HG02798 (cell line): ENCODE measurements at regions not wholly inside any gene's neighbourhood (a gene's known extent, or its start where the extent isn't known, plus 50 kb on each side); places are given as distances from the start of the nearest gene placed in this dataset.

Experiments
- ATAC-seq: cut with Tn5 transposase; IDR thresholded peaks from one replicate; pipeline ENCODE4 v1.9.1; 2021; ENCODE audit warnings: mild to moderate bottlenecking; ENCODE audit not compliant: unreplicated experiment, poor library complexity

DNA sequence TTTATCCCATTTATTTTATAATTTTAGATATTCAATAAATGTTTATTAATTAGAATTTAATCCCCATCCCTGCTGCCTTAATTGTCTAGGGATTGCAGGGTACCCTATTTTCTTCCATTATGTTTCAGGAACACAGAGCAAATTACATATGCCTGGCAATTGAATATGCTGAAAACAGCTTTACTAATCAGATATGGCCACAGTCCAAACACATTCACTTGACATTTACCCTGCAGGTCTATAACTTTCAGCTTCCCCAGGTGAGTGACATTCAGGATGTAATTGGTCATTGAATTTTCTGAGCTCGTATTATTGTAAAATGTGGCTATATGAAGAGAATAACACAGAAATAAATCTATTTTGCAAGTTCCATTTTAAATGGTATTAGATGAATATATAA is 218.7 kb upstream of the NDST4 start:
- no peak for ATAC-seq

DNA sequence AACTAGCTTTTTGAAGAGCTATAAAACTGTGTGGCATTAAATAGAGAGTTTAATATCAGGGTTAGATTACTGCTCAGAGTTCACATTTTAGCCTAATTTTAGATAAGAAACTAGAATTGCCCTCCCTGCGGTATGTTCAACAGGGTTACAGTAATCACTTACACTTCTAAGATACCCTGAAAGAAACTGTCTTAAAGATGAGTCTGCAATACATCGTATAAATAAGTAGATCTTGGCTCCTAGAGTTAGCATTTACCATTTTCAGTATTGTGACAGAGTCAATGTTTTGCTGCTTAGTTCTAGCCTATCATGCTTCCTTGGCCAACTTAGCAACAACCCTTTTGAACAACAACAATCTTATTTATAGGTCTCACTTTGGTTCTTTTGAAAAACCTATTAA is 217.8 kb upstream of the NDST4 start:
- ATAC-seq, result no peak

- no peak for ATAC-seq
Measured at GRCh38 chr4:115325836-115326235, 212.4 kb upstream of the NDST4 start.

DNA sequence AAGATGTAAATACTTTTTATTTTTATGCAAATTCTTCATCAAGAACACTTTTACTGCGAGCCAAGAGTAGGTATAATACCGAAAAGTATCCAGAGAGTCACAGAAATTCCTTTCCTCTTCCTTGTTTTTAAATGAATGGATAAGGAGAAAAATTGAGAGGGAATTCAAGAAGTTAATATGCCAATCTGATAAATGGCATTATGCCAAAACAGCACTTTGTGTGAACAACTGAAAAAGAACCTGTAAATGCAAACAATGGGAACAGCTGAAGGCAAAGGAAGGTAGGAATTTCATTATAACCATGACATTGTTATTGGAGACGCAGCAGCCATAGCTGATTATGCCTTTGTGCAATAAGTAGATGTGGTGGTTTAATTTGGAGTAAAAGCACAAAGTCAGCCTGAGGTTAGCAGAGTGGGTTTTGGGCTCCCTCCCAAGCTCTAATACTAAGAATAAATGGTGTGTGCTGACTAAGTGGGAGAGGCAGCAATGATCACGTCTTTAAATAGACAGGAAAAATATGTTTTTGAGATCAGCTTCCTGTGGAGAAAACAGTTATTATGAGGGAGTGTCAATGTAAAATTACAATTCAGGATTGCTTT is 209.8 kb upstream of the NDST4 start:
- no peak for ATAC-seq

DNA sequence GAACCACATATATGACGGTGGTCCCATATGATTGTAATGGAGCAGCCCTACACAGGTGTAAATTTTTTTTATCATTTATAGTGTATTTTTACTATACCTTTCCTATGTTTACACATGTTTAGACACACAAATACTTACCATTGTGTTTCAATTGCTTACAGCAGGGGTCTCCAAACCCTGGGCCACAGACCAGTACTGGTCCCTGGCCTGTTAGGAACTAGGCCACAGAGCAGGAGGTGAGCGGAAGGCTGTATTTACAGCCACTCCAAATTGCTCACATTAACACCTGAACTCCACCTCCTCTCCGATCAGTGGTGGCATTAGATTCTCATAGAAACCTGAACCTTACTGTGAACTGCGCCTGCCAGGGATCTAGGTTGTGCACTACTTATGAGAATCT is 201.8 kb upstream of the NDST4 start:
- no peak for ATAC-seq

DNA sequence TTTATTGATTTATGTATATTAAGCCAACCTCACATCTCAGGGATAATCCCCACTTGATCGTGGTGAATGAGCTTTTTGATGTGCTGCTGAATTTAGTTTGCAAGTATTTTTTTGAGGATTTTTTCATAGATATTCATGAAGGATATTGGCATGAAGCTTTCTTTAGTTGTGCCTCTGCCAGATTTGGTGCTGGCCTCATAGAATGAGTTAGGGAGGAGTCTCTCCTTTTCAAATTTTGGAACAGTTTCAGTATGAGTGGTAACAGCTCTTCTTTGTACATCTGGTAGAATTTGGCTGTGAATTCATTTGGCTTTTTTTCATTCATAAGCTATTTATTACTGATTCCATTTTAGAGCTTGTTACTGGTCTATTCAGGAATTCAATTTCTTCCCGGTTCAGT is 197.2 kb upstream of the NDST4 start:
- ATAC-seq, result no peak

DNA sequence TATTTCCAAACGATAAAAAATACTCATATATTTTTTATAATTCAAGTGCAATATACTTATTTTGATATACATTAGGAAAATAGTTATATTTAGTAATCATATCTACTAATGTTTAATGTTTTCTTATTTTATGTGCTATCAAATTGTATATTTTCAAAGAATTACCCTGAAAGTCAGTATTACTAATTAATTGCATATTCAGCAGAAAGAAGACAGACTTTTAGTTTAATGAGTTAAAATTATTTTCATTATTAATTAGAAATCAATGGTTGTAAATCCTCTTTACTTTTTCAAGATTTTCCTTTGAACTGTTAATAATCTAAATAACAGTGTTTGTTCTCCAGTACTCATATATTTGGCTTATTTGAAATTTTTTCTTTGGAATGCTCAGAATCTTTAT is 181.3 kb upstream of the NDST4 start:
- no peak for ATAC-seq

DNA sequence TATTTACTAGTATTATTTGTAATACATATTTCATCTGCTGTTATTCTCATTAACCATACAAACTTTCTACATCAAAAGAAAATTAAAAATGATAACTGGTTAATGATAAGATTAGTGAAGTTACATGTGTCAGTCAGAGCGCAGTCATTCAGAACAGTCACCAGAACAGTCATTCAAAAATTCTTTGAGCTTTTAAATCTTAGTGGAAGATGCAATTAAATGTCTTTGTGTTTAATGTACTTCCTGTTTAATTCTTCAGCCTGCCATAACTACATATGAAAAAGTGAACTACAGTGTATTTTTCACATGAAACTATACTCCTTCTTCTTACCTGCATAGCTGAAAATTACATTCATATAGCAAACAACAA is 179.7 kb upstream of the NDST4 start:
- ATAC-seq, result no peak

- peak; percentile 57 for ATAC-seq
Measured at GRCh38 chr4:115292320-115293092, 179.1 kb upstream of the NDST4 start.

DNA sequence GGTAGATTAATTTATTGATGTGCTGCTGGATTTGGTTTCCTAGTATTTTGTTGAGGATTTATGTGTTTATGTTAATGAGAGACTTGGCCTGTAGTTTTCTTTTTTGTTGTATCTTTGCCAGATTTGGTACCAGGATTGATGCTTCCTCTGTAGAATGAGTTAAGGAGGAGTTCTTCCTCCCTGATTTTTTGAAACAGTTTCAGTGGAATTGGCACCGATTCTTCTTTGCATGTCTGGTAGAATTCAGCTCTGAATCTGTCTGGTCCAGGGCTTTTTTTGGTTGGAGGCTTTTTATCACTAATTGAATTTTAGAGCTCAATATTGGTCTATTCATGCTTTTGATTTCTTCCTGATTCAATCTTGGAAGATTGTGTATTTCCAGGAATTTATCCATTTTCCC is 174.0 kb upstream of the NDST4 start:
- ATAC-seq, result no peak

DNA sequence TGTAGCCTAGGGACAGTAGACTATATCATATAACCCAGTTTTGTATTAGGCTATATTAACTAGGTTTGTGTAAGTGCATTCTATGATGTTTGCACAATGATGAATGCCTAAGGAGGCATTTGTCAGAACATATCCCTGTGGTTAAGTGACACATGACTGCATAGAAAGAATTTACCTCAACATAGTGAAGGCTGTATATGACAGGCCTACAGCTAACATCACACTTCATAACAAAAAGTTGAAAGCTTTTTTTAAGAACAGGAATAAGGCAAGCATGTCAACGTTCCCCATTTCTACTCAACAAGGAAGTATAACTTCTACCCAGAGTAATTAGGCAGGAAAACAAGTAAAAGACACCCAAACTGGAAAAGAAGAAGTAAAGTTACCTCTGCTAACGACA is 165.9 kb upstream of the NDST4 start:
- ATAC-seq, result no peak

GRCh38 chr4:115278830-115279229 is 165.4 kb upstream of the NDST4 start:
- ATAC-seq, result no peak

DNA sequence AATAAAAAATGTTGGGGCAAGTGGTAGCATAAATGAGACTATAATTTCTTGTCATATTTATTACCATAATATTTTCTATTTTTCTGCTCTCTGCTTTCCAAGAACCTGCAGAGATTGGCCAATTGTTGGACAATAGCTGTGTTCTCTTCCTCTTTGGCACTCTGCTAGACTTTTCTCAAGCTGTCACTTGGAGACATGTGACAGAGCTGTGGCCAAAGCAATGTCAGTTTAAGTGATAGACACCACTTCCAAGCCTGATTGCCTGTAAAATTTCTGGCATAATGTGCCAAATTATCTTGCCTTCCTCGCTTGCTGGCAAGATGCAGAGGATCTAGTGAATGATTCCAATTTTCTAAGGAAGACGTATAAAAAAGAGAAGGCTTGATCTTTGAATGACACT is 162.2 kb upstream of the NDST4 start:
- no peak for ATAC-seq

DNA sequence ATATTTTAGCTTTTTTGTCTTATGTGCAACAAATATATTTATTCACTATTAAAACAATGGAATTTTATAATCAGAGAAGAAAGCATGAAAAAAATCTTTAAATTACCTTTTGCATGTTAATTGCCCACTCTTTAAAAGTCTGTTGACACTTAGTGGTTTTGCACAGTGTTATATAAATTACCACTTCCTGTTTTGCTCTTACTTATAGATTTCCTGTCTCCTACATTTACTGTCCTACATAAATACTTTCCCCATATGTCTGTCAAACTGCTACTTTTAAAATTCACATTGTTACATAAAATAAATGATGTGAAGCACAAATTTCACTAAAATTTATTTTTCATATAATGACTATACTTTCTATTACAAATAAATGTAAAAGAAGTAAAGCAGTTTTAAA is 161.1 kb upstream of the NDST4 start:
- ATAC-seq, result peak; percentile 54

GRCh38 chr4:115272594-115272993 is 159.2 kb upstream of the NDST4 start:
- no peak for ATAC-seq

- peak; percentile 66 for ATAC-seq
Measured at GRCh38 chr4:115272185-115272584, 158.8 kb upstream of the NDST4 start.

GRCh38 chr4:115260195-115260594 is 146.8 kb upstream of the NDST4 start:
- ATAC-seq, result no peak

DNA sequence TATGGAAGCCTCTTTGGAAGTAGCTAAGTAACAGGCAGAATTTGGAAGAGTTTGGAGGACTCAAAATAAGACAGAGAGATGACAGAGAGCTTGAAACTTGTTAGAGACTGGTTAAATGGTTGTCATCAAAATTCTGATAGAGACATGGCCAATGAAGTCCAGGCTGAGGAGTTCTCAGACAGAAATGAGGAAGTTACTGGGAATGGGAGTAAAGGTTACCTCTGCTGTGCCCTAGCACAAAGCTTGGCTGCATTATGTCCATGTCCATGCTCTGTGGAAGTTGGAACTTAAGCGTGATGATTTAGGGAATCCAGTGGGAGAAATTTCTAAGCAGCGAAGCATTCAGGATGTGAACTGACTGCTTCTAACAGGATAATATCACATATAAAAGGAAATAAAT is 146.2 kb upstream of the NDST4 start:
- no peak for ATAC-seq

GRCh38 chr4:115249808-115250207 is 136.4 kb upstream of the NDST4 start:
- ATAC-seq, result no peak

GRCh38 chr4:115234405-115235093 is 121.1 kb upstream of the NDST4 start:
- ATAC-seq, result peak; percentile 63

GRCh38 chr4:115233600-115233999 is 120.2 kb upstream of the NDST4 start:
- ATAC-seq, result no peak

DNA sequence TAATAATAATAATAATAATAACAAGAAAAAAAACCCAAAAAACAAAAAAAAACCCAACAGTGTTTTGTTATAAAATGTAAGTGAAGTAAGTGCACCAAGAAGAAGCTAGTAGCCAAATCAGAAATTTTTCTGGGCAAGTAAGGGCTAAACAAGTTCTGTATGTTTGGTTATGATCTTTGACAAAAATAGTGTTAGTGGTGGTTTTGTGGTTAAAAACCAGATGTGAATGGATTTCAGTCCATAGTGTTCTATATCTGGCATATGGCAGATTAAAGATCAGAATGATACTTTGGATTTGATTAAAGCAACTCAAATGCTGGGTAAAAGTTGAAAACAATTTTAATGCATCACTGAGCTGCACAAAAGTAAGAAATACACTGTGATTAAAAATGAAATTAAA is 116.5 kb upstream of the NDST4 start:
- ATAC-seq, result no peak
